CD4-positive, alpha-beta T cell treated with Interleukin-21 for 1 hour (primary cell): ENCODE measurements at regions not wholly inside any gene's neighbourhood (a gene's known extent, or its start where the extent isn't known, plus 50 kb on each side); places are given as distances from the start of the nearest gene placed in this dataset.
A peak's percentile ranks its signal among the peaks of the same experiment; 100 is the strongest.
"Not testable (repeated sequence)": the region's sequence is repeated elsewhere in the genome, so short reads cannot be mapped to it uniquely, and the experiment has no call there.

Experiments used
- DNase-seq: peaks from one replicate; pipeline ENCODE4 v3.0.0-alpha.2; 2020

- no peak for DNase-seq
These were observed 101.6 kb downstream of the CPN2 start for GRCh38 chr3:194249323-194250097.

- DNase-seq: no peak
These were observed 100.8 kb downstream of the CPN2 start for GRCh38 chr3:194250098-194251002.

GRCh38 chr3:194251007-194251406, 100.1 kb downstream of the CPN2 start:
- no peak for DNase-seq

- DNase-seq: no peak
These were observed 99.7 kb downstream of the CPN2 start for GRCh38 chr3:194251461-194251860.

GRCh38 chr3:194251891-194252560, 99.1 kb downstream of the CPN2 start:
- DNase-seq: no peak

GRCh38 chr3:194253270-194253669, 97.9 kb downstream of the CPN2 start:
- DNase-seq: no peak

GRCh38 chr3:194254040-194254439, 97.1 kb downstream of the CPN2 start:
- DNase-seq: no peak

GRCh38 chr3:194255252-194256039, 95.7 kb downstream of the CPN2 start:
- DNase-seq: peak; percentile 41

GRCh38 chr3:194256040-194256945, 94.8 kb downstream of the CPN2 start:
- DNase-seq: no peak

GRCh38 chr3:194257151-194257621, 93.9 kb downstream of the CPN2 start:
- no peak for DNase-seq

- DNase-seq: no peak
These were observed 93.0 kb downstream of the CPN2 start for GRCh38 chr3:194257916-194258668.

GRCh38 chr3:194259982-194260766, 91.0 kb downstream of the CPN2 start:
- DNase-seq: no peak

GRCh38 chr3:194261581-194262063, 89.5 kb downstream of the CPN2 start:
- DNase-seq: no peak

GRCh38 chr3:194262176-194262924, 88.8 kb downstream of the CPN2 start:
- no peak for DNase-seq

GRCh38 chr3:194262925-194263305, 88.2 kb downstream of the CPN2 start:
- DNase-seq: no peak

GRCh38 chr3:194264631-194265504, 86.3 kb downstream of the CPN2 start:
- DNase-seq: not testable (repeated sequence)

GRCh38 chr3:194265505-194265892, 85.6 kb downstream of the CPN2 start:
- no peak for DNase-seq
